ENCODE measurements at regions not wholly inside any gene's neighbourhood (a gene's known extent, or its start where the extent isn't known, plus 50 kb on each side); places are given as distances from the start of the nearest gene placed in this dataset.
"Not testable (repeated sequence)": the region's sequence is repeated elsewhere in the genome, so short reads cannot be mapped to it uniquely, and the experiment has no call there.

DNA sequence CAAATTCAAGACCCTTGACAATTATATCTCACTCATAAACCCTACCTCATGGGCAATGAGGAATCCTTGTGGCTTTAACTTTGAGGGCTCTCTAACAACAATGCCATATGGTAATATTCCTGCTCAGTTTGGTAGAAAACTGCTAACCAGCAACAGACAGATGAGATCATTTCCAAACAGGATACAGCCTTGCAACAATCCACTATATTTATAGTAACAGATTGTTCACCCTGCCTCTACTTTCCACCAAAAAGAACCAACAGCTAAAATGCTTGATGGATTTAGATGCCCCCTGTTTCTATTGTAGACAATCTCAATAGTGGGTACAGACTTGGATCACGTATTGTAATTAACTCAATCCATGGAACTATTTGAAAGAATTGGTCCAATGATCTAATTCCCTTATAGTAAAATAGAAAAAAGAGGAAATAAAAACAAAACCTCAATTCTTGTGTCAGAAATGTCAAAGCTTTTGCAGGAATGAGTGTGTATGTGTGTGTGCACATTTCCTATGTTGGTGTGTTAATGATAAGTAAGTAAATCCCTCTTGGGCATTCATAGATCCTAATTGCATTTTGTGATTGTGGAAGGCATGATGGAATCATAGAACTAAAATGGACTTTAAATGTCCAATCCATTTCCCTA, 100.0 kb upstream of the EDEM3 start:
- Histone ChIP-seq H3K36me3 (ENCODE audit: control insufficient read depth, insufficient read depth, low read length) (no peaks in the 10 kb centered on the region), H3K27me3 (ENCODE audit: control insufficient read depth, insufficient read depth, low read length) (no peaks in the 10 kb centered on the region), H3K27ac (ENCODE audit: low read depth, low read length) (no peak overlapping the region)

DNA sequence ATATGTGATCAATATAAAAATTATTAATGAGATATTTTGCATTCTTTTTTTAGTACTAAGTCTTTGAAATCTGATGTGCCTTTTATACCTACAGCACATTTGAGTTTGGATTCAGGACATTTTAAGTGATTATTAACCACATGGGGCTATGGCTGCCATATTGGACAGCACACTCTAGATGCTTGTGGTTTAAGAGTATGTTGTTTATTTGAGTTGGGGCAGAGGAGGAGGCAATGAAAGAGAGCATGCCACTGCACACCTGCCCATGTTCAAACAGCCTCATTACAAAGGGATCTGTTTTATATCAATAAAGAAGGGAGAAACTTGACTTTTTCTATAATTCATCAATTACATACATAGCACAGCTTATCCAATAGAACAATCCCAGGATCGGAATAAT, 99.4 kb upstream of the EDEM3 start:
- Histone ChIP-seq H3K27me3 (ENCODE audit: control insufficient read depth, insufficient read depth, low read length) (no peaks in the 10 kb centered on the region), H3K4me3 (ENCODE audit: low read depth, low read length) (no peak overlapping the region), H3K36me3 (ENCODE audit: control insufficient read depth, insufficient read depth, low read length) (no peaks in the 10 kb centered on the region), H3K4me1 (ENCODE audit: control insufficient read depth, insufficient read depth, low read length) (peaks cover 8% of the 10 kb centered on the region), H3K27ac (ENCODE audit: low read depth, low read length) (no peak overlapping the region), H3K9me3 (ENCODE audit: control insufficient read depth, insufficient read depth, low read length) (no peaks in the 10 kb centered on the region), H3K9ac (ENCODE audit: low read depth, low read length) (no peak overlapping the region)

More for the DNA sequence above, 100.0 kb upstream of the EDEM3 start:
- H3K4me3 ChIP-seq (ENCODE audit: low read depth, low read length), result no peak overlapping the region
- H3K4me1 ChIP-seq (ENCODE audit: control insufficient read depth, insufficient read depth, low read length), result peaks cover 10% of the 10 kb centered on the region
- H3K9ac ChIP-seq (ENCODE audit: low read depth, low read length), result no peak overlapping the region
- H3K9me3 ChIP-seq (ENCODE audit: control insufficient read depth, insufficient read depth, low read length), result no peaks in the 10 kb centered on the region

DNA sequence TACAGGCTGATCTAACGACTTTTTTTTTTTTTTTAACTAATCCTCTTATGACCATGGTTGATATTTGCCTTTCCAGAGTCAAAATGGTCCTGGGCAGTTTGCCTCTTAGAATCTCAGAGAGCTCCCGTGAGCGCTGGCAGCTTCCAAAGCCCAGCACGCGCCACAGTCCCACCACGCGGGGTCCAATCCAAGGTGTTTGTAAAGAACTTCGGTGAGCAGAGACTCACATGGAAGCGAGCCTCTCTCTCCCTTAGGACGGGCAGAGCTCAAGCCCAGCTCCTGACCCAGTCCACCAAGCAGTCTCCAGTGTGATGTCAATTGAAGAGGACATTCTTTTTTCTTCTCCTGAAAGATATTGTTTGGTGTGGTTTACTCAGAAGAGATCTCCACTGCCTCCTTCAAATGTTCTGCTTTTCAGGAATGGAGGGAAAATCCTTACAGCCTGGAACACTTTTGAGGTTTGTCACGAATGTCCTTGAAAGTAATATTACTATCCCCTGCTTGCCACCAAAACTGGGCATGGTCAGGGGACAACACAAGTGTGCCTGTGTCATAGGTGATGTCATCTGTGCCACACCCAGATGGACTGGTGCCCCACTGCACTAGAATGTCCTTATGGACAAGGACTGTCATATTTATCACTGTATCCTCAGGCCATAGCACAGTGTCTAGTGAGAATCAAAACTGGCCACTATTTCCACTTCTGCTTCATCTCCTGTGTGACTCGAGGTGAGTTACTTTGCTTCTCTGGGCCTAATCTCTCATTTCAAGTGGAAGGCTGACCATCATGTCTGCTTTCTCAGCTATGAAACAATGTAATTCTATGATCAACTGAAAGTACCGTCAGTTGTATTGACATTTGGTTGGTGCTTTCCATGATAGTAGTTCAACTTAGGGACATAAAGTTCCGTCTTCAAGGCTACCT, 97.4 kb upstream of the EDEM3 start:
- no peaks in the 10 kb centered on the region for H3K36me3 ChIP-seq (ENCODE audit: control insufficient read depth, insufficient read depth, low read length)
- no peak overlapping the region for H3K27ac ChIP-seq (ENCODE audit: low read depth, low read length)
- H3K4me3 ChIP-seq (ENCODE audit: low read depth, low read length), result no peak overlapping the region
- no peaks in the 10 kb centered on the region for H3K9me3 ChIP-seq (ENCODE audit: control insufficient read depth, insufficient read depth, low read length)
- H3K4me1 ChIP-seq (ENCODE audit: control insufficient read depth, insufficient read depth, low read length), result peaks cover 8% of the 10 kb centered on the region
- H3K27me3 ChIP-seq (ENCODE audit: control insufficient read depth, insufficient read depth, low read length), result no peaks in the 10 kb centered on the region
- H3K9ac ChIP-seq (ENCODE audit: low read depth, low read length), result no peak overlapping the region

DNA sequence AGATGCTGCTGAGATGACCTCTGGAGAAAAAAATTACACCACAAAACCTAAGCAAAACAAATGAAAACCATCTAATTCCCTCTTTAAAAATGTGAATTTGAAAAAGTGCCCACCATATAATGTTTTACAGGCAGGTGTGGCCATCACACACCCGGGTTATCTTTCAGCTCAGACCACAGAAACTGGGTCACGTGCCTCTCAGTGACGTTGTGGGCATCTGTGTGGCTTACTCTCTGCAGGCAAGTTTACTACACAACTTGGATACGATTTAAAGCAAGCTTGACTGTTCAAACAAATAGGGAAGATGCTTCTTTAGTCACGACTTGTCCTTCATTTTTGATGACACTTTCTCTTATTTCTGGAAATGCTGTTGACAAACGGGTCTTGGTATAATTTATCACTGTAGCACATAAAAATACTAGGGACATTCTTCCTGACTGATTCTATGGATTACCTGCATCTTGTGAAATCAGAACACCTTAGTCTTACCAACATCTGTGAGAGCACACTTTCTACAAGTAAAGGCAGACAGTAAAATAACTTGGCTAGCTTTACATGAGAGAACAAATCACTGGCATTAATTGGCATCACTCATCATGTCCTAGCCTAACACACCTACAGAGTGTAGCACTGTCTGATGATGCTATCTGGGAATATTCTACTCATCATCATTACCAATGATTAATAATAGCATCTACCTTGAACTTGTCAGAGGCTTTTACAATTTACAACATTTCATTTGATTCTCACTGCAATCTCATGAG, 89.3 kb upstream of the EDEM3 start:
- H3K9ac ChIP-seq (ENCODE audit: low read depth, low read length), result no peak overlapping the region
- no peaks in the 10 kb centered on the region for H3K27me3 ChIP-seq (ENCODE audit: control insufficient read depth, insufficient read depth, low read length)
- H3K4me1 ChIP-seq (ENCODE audit: control insufficient read depth, insufficient read depth, low read length), result no peaks in the 10 kb centered on the region
- H3K4me3 ChIP-seq (ENCODE audit: low read depth, low read length), result no peak overlapping the region
- no peaks in the 10 kb centered on the region for H3K9me3 ChIP-seq (ENCODE audit: control insufficient read depth, insufficient read depth, low read length)
- no peak overlapping the region for H3K27ac ChIP-seq (ENCODE audit: low read depth, low read length)
- no peaks in the 10 kb centered on the region for H3K36me3 ChIP-seq (ENCODE audit: control insufficient read depth, insufficient read depth, low read length)

DNA sequence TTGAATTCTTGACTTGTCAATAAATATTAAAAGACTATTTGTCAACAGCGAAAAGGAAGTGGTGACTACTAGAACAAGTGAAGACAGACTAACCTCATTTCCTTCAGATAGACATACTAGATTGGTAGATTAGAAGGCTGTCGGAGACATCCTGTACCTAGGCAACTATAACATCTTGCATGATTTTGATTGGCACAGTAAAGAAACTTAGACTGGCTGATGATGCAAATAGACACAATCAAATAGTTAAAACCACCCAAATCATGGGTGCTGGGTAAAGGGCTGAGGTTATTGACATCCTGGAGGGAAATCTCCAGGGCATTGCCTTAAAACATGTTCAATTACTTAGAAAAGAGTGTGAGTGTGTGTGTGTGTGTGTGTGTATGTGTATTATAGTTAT, 85.9 kb upstream of the EDEM3 start:
- H3K36me3 ChIP-seq (ENCODE audit: control insufficient read depth, insufficient read depth, low read length), result no peaks in the 10 kb centered on the region
- H3K4me3 ChIP-seq (ENCODE audit: low read depth, low read length), result no peak overlapping the region
- no peaks in the 10 kb centered on the region for H3K27me3 ChIP-seq (ENCODE audit: control insufficient read depth, insufficient read depth, low read length)
- H3K9me3 ChIP-seq (ENCODE audit: control insufficient read depth, insufficient read depth, low read length), result no peaks in the 10 kb centered on the region
- H3K4me1 ChIP-seq (ENCODE audit: control insufficient read depth, insufficient read depth, low read length), result no peaks in the 10 kb centered on the region
- no peak overlapping the region for H3K9ac ChIP-seq (ENCODE audit: low read depth, low read length)
- no peak overlapping the region for H3K27ac ChIP-seq (ENCODE audit: low read depth, low read length)

DNA sequence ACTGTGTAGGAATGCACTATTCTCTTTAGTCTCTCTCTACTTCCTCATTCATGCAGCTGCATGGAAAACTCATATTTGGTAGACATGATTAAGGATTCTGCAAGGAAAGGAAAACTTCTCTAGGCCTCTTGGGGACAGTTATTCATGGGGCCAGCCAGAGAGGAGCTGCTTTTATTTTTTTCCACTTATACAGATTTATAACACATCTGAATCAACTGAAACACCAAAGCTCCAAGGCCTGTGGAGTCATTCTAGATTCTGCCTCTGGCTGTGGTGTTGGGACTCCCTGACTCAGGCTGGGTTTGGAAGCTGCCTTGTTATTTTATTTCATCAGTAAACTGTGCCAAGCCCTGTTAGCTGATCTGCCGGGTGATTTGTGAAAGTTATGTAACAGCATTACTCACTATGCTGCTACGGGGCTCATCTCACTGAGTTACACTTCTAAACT, 83.9 kb upstream of the EDEM3 start:
- H3K4me1 ChIP-seq (ENCODE audit: control insufficient read depth, insufficient read depth, low read length), result no peaks in the 10 kb centered on the region
- no peaks in the 10 kb centered on the region for H3K36me3 ChIP-seq (ENCODE audit: control insufficient read depth, insufficient read depth, low read length)
- no peak overlapping the region for H3K27ac ChIP-seq (ENCODE audit: low read depth, low read length)
- H3K27me3 ChIP-seq (ENCODE audit: control insufficient read depth, insufficient read depth, low read length), result no peaks in the 10 kb centered on the region
- H3K4me3 ChIP-seq (ENCODE audit: low read depth, low read length), result no peak overlapping the region
- H3K9ac ChIP-seq (ENCODE audit: low read depth, low read length), result no peak overlapping the region
- no peaks in the 10 kb centered on the region for H3K9me3 ChIP-seq (ENCODE audit: control insufficient read depth, insufficient read depth, low read length)

DNA sequence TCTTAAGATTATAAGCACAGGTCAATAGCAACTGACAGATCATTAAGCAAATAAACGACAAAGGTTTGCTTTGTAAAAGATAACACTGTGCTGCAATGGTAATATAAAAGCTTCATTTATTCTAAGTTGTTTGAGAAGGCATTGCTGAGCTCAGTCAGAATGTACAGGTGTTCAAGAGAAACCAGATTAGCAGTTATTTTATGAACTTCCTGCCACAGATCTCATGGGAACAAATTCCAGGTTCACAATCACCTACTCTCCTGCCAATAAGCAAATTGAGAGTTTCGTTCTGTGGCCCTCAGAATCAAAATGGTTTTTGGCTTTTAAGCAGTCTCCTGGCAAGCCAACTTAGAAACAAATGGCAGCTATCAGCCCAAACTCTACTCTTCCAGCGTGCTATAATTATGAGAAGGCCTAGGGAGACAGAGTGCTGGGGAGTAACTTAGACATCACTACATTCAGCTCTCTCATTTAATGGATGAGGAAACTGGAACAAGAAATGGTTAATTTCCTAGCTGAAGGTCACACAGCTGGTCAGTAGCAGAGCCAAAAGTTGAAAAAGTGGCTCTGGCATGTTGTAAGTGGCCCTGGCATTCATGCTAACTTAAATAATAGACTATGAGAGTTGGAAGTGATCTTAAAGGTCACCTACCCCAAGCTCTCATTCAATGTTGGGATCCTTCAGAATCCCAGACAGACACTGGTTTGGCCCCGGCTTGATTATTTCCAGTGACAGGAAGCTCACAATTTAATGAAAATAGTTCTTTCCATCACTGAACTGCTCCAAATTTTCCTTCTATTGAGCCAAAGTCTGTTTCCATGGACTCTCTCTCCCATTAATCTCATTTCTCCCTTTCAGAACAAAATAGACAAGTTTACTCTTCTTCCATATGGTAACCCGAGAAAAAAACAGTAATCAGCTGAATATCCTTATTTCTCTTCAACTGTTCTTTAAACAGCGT, 82.6 kb upstream of the EDEM3 start:
- Histone ChIP-seq H3K36me3 (ENCODE audit: control insufficient read depth, insufficient read depth, low read length) (no peaks in the 10 kb centered on the region), H3K4me3 (ENCODE audit: low read depth, low read length) (no peak overlapping the region), H3K9ac (ENCODE audit: low read depth, low read length) (no peak overlapping the region), H3K27ac (ENCODE audit: low read depth, low read length) (no peak overlapping the region), H3K9me3 (ENCODE audit: control insufficient read depth, insufficient read depth, low read length) (no peaks in the 10 kb centered on the region), H3K4me1 (ENCODE audit: control insufficient read depth, insufficient read depth, low read length) (no peaks in the 10 kb centered on the region), H3K27me3 (ENCODE audit: control insufficient read depth, insufficient read depth, low read length) (no peaks in the 10 kb centered on the region)

DNA sequence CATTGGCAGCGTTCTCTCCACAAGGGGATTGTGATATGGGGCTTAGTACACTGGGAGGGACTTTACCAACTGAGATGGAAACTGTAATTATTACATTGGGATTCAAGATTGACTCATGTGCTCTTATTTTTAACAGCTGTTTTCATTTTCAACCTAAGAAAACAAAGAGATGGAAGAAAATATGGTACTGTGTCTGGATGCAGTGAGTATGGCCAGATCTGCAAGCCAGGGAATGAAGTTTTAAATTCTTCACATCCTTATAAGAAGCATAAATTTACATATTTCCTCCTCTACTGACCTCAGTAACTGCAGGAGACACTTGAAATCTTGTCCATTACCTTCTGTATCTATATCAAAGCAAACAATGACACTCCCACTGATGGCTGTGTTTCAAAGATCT, 81.5 kb upstream of the EDEM3 start:
- Histone ChIP-seq H3K36me3 (ENCODE audit: control insufficient read depth, insufficient read depth, low read length) (no peaks in the 10 kb centered on the region), H3K27me3 (ENCODE audit: control insufficient read depth, insufficient read depth, low read length) (no peaks in the 10 kb centered on the region), H3K4me1 (ENCODE audit: control insufficient read depth, insufficient read depth, low read length) (no peaks in the 10 kb centered on the region), H3K27ac (ENCODE audit: low read depth, low read length) (no peak overlapping the region), H3K9me3 (ENCODE audit: control insufficient read depth, insufficient read depth, low read length) (no peaks in the 10 kb centered on the region), H3K4me3 (ENCODE audit: low read depth, low read length) (no peak overlapping the region), H3K9ac (ENCODE audit: low read depth, low read length) (no peak overlapping the region)

DNA sequence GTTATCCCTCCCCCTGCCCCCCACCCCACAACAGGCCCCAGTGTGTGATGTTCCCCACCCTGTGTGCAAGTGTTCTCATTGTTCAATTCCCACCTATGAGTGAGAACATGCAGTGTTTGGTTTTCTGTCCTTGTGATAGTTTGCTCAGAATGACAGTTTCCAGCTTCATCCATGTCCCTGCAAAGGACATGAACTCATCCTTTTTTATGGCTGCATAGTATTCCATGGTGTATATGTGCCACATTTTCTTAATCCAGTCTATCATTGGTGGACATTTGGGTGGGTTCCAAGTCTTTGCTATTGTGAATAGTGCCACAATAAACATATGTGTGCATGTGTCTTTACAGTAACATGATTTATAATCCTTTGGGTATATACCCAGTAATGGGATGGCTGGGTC, 79.3 kb upstream of the EDEM3 start:
- not testable (repeated sequence) for H3K9me3 ChIP-seq (ENCODE audit: control insufficient read depth, insufficient read depth, low read length); H3K27ac ChIP-seq (ENCODE audit: low read depth, low read length)

DNA sequence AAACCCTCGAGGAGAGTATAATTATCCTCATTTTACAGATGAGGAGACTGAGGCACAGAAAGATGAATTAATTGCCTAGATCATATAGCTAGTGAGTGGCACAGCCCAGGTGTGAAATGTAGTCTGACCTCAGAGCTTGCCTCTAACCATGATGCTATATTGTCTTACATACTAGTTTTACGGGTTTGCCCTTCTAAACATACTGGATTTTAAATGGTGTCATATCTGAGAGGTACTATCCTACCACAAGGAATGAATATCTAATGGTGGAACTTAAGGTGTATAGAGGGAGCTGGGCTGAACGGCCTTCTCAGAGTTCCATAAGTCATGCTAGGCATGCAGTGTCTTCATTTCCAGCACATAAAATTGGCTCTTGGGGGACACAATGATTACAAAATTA, 77.9 kb upstream of the EDEM3 start:
- no peaks in the 10 kb centered on the region for H3K27me3 ChIP-seq (ENCODE audit: control insufficient read depth, insufficient read depth, low read length)

More for the DNA sequence above, 79.3 kb upstream of the EDEM3 start:
- H3K27me3 ChIP-seq (ENCODE audit: control insufficient read depth, insufficient read depth, low read length); H3K4me1 ChIP-seq (ENCODE audit: control insufficient read depth, insufficient read depth, low read length); H3K36me3 ChIP-seq (ENCODE audit: control insufficient read depth, insufficient read depth, low read length); H3K4me3 ChIP-seq (ENCODE audit: low read depth, low read length); H3K9ac ChIP-seq (ENCODE audit: low read depth, low read length): not testable (repeated sequence)

More for the DNA sequence above, 77.9 kb upstream of the EDEM3 start:
- Histone ChIP-seq H3K36me3 (ENCODE audit: control insufficient read depth, insufficient read depth, low read length) (no peaks in the 10 kb centered on the region), H3K4me1 (ENCODE audit: control insufficient read depth, insufficient read depth, low read length) (peaks cover 8% of the 10 kb centered on the region; the same call in 1 of the 2 replicates), H3K9ac (ENCODE audit: low read depth, low read length) (no peak overlapping the region), H3K27ac (ENCODE audit: low read depth, low read length) (no peak overlapping the region), H3K9me3 (ENCODE audit: control insufficient read depth, insufficient read depth, low read length) (no peaks in the 10 kb centered on the region), H3K4me3 (ENCODE audit: low read depth, low read length) (no peak overlapping the region)
